ENCODE measurements at regions not wholly inside any gene's neighbourhood (a gene's known extent, or its start where the extent isn't known, plus 50 kb on each side); places are given as distances from the start of the nearest gene placed in this dataset.
"Not testable (repeated sequence)": the region's sequence is repeated elsewhere in the genome, so short reads cannot be mapped to it uniquely, and the experiment has no call there.

DNA sequence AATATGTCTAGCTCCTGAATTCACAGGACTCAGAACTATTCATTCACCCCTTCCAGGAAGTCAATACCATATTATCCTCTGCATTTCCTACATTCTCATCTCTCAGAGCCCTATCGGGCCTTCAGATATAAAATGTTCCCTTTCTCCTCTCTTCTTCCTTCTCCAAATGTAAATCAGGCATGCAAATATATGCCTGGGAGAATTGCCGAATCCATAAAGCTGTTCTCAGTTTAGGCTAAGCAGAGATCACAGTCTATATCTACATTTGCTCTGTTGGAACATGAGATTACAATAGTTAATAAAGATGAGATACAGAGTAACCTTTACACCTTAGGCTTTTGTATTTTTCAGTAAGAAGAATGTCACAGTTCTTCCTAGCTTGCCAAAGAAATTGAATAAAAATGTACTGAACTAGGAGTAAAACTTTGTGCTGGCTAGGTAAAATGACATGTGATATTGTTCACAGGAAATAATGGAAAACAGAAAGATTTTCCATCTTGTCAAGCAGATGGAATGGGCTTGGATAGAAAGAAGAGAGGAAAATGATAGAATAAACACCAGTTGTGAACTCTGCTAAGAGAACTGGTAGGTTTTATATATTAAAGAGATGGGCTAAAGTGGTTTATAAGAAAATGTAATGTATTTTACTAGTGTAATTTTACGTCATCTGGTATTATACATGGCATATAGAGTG is 161.5 kb downstream of the NRIP1 start:
- no peak for DNase-seq (ENCODE audit: low read depth)

DNA sequence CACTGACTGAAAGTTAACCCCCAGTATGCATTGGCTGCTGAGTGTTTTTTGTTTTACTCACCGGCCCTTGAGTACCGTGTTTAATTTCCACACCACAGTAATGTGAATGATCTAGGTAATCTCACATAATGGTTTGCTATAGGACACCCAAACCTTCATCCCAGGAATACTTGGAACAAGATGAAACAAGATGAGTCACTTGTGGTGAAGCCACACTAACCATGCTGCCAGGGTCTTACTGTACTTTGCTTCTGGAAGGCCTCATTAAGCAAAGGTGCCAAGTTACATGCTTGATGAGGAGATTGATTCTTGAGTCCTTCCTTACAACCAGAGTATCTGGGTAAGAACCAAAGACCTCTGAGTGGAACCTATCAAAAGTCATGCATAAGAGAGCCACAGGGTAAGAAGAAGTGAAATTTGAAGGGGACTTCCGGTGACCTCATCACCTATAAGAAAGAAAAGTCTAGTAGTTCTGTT is 163.3 kb downstream of the NRIP1 start:
- no peak for DNase-seq (ENCODE audit: low read depth)

DNA sequence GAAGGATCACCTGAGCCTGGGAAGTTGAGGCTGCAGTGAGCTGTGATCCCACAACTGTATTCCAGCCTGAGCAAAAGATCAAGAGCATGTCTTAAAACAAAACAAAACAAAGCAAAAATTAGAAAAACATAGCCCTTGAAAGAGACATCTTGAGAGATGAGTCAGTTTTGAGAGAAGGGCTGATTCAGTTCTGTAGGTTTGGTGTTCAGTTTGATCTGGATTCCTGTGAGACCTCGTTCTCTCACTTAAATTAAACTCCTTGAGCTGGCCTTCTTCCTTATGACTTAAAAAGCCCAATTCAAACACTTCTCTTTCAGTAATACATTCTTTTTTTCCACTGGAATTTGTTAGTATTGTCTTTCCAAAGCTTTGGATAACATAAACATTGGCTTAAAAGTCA is 164.2 kb downstream of the NRIP1 start:
- no peak for DNase-seq (ENCODE audit: low read depth)

DNA sequence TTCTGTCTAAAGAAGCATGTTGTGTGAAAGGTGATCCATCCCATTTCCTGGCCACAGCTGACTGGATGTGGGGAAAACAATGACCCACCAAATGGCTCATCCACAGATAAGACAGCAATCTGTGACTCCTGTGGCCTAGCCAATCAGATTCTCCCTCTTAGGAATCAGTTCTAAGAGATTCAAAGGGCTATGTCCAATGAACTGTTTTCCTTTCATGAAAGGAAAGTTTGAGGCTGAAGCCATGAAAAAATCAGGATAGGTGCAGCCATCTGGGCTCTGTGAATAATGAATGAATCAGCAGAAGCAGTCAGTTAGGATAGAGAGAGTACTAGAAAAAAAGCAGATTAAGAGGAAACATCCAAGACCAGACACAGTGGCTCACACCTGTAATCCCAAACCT is 164.7 kb downstream of the NRIP1 start:
- no peak for DNase-seq (ENCODE audit: low read depth)

DNA sequence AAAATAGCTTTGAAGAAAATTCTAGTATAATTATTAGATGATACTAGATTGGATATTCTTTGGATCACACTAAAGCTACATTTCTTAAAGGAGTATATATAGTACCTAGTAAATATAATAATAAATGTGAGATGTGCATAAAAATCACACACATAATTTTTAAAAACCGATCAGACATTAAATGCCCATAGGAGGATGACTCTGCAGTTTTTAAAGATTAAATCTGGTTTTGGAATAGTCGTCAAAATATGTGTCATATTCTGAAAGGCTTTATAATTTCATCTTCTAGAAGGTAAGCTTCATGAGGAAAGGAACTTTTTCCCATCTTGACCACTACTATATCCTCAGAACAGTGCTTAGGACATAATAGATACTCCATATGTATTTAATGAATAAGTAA is 169.0 kb downstream of the NRIP1 start:
- DNase-seq (ENCODE audit: low read depth): no peak

DNA sequence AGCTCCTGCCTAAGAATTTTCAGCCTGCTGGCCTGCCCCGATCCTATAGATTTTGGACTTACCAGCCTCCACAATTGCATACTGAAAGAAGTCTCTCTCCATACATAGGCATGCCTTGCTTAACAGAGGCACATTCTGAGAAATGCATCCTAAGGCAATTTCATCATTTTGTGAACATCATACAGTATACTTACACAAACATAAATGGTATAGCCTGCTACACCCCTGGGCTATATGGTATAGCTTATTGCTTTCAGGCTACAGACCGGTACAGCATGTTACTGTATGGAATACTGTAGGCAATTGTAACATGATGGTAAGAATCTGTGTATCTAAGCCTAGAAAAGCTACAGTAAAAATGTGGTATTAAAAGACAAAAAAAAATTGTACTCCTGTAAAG is 174.7 kb downstream of the NRIP1 start:
- no peak for DNase-seq (ENCODE audit: low read depth)

DNA sequence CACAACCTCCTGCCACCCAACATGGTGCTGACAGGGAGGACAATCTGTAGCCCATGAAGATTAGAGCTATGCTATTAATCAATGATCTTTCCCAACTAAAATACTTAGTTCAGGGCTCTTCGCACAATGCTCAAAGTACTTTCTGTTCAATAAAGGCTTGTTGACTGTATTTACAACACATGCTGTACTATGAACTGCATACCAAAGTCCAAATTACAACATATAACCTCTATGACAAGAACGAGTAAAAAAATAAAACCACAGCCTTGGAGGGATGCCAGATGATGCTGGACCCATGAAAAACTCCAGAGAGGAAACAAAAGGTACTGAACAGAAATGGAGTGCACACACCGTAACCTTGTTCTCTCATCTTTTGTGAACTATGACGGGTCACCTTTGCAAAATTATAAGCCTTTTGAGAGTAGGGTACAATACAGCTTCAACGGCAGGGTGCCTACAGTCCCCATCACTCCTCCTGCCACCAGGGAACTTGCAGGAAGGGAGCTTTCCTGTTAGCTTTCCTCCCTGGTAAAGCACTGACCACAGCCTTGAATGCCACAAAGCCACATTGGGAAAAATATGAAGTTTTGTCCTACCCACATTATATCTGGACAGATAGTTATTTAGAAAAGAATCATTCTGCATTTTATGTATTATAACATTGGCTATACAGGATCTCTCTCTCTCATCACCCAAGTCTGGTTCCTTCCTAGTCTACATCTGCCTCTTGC is 175.6 kb downstream of the NRIP1 start:
- DNase-seq (ENCODE audit: low read depth): no peak

DNA sequence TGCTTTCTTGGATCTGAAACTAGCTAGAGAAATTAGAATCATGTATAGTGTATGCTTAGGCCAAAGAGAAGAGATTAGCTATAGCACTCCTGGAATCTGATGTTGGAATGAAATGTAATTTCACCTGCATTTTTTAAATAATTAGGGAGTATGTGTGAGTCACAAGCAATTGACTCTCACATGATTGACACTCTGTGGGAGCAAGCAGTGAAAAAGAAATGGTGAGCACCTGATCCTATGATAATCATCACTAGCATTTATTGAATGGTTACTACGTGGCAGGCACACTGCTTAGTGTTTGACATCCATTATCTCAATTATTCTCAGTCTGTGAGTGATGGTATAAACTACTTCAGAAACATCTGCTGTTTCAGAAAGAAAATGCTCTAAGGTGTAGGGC is 176.6 kb downstream of the NRIP1 start:
- DNase-seq (ENCODE audit: low read depth): no peak

DNA sequence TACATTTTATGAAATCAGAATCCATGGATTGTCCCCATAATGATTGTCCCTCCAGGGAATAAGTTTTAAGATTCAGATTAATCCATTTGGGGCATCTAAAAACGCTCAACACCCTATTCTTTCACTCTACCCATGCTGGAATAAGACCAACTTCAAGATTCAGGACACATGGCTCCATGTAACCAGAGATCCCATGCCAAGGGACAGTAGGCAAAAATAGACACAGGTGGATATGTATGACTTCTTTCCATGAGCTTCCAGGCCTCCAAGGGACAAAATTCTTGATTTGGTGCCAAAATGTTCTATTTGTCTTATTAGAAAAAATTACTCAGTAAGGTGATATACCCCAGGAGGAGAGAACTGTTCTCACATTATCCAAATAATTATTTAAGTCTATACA is 178.8 kb downstream of the NRIP1 start:
- no peak for DNase-seq (ENCODE audit: low read depth)

DNA sequence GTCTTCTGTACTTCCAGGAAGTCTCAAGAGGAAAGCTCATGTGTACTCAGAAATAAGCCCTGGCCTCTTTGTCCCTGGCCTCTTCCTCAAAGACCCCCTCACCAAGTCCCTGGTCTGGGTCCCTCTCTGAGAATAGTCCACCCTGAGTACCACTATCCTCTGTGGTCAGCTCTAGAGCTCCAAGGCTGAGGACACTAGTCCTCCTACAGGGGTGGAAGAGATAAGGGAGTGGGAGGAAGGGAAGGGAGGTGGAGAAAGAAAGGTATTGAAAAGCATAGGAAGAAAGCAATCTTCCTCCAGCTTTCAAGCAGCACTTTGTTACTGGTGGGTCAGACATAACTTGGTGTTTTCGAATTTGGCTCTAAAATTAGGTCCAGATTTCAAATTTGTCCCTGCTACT is 181.4 kb downstream of the NRIP1 start:
- no peak for DNase-seq (ENCODE audit: low read depth)

DNA sequence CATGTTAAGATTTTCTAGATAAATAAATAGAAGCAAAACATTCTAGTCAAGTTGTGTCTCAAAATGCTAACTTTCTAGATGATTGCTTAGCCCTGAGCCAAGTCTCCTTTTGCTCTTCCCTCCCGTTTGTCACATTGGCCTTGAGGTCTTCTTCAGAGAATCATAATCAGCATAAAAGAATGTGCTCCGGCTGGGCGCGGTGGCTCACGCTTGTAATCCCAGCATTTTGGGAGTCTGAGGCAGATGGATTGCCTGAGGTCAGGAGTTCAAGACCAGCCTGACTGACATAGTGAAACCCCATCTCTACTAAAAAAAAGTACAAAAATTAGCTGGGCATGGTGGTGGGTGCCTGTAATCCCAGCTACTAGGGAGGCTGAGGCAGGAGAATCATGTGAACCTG is 182.3 kb downstream of the NRIP1 start:
- not testable (repeated sequence) for DNase-seq (ENCODE audit: low read depth)

DNA sequence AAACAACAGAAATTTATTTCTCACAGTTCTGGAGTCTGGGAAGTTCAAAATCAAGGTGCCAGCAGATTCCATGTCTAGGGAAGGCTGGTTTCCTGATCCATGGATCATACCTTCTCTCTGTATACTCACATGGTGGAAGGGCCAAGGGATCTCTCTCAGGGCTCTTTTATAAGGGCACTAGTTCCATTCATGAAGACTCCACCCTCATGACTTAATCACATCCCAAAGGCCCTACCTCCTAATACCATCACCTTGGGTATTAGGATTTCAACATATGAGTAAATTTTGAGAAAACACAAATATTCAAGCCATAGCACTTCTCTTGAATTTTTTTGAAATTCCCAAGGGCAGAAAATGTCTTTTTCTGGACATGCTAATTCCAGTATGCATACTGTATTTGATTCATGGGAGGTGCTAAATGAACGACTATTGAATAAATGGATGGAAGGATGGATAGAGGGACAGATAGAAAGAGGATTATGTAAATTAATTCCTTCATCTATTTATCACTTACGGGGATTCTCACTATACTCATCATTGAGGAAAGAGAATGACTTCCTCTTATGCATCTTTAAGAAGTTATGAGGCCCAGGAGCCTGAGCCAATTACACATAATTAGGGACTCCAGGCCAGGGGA is 182.8 kb downstream of the NRIP1 start:
- DNase-seq (ENCODE audit: low read depth): no peak

DNA sequence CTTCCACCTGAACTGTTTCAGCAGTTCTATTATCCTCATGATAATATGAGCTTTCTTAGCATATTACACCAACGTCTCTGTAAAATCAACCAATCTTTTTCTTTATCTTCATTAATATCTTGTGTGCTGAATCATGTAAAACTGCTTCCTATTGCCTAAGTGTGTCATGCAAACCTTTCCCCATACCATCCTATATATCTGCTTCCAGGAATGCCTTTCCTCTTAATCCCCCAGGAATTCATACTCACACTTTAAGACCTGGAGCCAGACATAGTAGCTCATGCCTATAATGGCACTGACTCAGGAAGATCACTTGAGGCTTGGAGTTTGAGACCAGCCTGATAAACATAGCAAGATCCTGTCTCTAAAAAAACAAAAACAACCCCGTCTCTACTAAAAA is 183.9 kb downstream of the NRIP1 start:
- DNase-seq (ENCODE audit: low read depth): no peak

DNA sequence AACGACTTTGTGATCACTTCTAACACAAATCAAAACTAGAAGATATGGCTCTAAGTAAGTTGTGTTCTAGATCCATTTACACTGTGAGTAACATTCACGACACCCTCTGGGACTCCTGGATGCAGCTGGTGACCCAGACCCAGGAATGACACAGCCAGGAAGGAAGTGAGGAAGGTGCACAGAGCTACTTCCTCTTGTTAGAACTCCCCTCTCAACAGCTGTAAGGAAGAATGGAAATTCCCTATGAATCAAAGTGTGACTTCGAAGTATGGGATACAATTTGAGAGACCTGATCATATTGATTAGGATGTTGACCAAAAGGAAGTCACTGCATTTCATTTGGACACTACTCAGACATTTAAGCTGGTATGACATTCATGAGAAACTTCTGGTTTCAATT is 185.3 kb downstream of the NRIP1 start:
- no peak for DNase-seq (ENCODE audit: low read depth)

DNA sequence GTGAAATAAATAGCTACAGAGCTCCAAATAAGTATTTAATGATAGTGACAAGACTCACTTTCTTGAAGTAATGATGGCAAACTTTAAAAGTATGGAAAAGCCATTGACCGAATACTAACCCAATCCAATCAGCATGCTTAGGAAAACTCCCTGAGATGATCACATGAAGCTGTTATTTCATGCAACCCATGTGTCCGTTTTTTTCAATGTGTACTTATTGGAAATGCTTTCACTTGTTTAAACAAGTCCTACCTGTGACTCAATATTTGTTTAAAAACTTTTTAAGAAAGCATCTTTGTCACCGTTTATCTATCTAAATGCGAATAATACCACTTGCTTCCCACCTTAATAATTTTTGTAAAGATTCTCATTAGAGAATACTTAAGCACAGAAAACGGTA is 185.8 kb downstream of the NRIP1 start:
- no peak for DNase-seq (ENCODE audit: low read depth)

DNA sequence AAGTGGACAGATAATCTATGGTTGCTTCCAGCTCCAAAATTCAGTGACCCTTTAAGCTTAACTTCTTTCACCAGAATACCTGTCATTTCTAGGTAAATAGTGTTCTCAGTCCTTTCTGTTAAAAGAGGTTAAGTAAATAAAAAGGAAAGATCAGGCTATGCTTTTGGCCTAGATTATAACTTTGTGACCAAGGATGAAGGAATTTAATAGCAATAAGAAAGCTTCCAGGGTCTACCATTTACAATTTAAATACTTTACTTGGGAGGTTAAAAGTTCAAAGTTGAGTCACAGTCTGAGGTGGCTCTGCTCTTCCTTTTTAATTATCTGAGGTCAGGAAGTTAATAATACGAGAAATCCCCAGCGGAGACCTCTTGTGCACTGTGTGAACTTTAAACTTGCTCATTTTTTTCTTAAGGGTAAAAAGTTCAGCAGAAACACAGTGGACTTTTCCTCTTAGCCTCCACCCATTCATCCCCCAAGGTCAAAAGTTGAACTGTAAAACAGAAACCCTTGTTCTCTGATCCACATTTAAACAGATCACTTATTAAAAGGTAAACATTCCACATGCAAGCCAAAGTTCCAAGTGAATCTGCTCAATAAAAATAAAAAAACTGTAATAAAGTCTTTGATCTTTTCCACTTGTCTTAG is 187.1 kb downstream of the NRIP1 start:
- no peak for DNase-seq (ENCODE audit: low read depth)

DNA sequence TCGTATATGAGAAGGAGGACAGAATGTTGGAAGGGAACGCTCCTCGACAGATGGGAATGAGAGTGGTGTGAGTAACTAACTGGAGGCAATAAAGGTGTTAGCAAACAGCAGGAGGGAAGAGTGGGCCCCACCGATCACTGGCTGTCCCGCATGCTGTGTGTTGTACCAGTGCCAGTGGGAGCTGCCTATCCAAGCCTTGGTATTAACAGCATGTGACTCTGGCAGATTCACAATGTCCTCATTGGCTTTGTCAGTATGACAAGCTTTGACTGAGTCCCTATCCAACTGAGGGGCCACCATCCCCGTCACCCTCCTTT is 188.3 kb downstream of the NRIP1 start:
- DNase-seq (ENCODE audit: low read depth): no peak

DNA sequence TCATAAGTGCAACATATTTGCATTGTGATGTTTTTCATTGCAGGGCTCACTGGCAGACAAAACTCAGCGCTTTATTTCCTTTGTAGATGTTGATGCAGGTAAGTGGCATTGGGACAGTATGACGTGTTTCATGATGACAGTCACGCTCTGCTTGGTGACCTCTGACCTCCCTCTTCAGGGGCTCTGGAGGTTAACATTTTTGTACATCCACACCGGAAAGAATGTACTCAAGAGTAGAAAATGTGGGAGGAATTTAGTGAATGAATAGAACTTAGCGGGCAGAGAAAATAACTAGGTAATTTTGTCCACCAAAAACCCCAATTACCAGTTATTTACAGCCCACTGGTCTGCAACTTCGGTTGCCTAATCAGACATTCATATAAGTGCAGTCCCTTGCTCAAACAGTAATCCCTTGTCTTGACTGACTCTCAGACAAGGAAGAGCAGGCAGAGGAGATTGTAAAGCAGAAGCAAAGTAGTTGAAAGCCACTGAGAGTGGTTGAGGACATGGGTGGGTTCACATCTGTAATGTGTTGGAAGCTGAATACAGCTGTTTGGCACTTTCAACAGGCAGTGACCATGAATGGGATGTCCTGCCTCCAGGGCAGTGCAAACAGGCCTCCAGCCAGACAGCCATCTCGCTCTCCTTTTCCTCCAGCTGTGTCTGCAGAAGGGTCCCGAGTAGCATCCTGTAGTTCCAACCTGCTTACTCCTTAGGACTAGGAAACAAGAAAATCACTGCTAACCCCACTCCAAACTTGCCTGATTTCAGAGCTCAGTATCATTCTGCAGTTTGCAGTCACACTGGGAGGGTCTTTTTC is 188.9 kb downstream of the NRIP1 start:
- DNase-seq (ENCODE audit: low read depth): no peak

DNA sequence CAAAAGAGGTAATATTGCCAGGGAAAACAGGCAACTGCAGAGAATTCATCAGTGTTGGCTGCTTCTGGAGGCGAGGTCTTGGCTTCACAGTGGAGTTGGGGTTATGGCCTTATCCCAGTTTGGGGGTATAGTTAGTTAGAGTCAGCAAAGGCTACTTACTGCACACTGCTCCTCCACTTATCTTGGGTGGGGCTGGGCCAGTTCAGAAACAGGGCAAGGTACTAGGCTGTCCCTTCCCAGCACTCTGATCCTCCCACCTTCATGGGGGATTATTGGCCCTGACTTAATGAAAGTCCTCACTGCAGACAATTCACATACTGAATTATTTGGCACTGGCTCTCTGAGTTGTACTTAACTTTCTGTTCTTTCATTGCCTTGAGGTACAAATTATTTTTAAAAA is 189.6 kb downstream of the NRIP1 start:
- DNase-seq (ENCODE audit: low read depth): no peak

DNA sequence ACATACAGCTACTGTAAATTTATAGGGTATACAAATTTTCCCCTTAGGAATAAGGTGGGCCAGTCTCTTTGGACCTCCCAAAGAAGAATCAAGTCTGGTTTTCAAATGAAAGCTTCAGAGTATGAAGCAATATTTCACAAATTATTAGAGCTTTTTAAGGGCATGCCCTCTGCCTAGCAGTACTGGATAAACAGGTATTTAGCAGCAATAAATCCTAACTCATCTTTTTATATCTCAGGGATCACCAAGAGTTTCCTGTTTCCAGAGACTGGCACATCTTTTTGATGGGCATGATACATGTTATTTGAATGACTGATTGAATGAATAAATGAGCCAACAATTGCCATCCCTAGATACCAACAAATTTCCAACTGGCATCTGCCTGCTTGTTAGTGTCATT is 190.4 kb downstream of the NRIP1 start:
- DNase-seq (ENCODE audit: low read depth): no peak

DNA sequence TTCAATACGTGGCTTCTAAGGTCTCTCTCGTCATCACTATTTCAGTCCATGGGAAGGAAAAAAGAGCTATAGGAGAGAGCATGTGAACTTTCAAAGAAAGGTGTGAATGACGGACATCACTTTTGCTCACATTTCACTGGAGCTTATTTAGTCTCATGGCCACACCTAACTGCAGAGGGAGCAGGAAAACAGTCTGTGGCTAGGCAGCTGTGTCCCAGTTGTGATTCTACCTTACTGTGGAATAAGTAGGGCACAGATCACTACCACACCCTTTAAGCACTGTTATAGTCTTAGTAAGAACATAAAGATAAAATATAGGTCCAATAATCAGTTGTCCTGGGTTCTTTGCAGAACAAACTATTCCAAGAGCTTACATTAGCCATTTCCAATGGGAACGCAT is 192.9 kb downstream of the NRIP1 start:
- no peak for DNase-seq (ENCODE audit: low read depth)

DNA sequence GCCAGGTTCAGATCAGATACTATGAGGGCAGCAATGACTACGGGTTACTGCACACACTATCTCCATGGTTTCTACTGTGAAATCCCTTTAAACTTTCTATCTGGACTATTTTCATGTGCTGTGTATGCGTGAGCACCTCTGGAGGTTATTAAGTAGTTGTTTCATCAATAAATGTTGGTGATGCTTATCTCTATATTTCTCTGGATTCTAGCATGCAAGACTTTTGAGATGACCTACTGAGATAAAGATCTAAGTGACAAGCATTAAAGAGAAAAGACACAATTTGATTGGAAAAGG is 194.0 kb downstream of the NRIP1 start:
- DNase-seq (ENCODE audit: low read depth): no peak

All from stimulated activated CD8-positive, alpha-beta memory T cell treated with anti-CD3 and anti-CD28 coated beads, Interleukin-12 subunit alpha, Interleukin-12 subunit beta, amount 100 ng/mL, for 4 hours (primary cell).